ENCODE measurements at regions not wholly inside any gene's neighbourhood (a gene's known extent, or its start where the extent isn't known, plus 50 kb on each side); places are given as distances from the start of the nearest gene placed in this dataset.

- H3K9me1 ChIP-seq (ENCODE audit: insufficient read depth, low read length) = no peaks in the 10 kb centered on the region
- POLR2A ChIA-PET (ENCODE audit: unreplicated experiment) = no interaction called here
- no peaks in the 10 kb centered on the region for H3K9me3 ChIP-seq (ENCODE audit: control insufficient read depth, insufficient read depth, low read length)
- H2AK9ac ChIP-seq (replicated peaks; ENCODE audit: low read depth, low read length, poor library complexity) = no peak overlapping the region
- no peaks in the 10 kb centered on the region for H3K4me1 ChIP-seq (ENCODE audit: control insufficient read depth, insufficient read depth, low read length)
- no peak overlapping the region for H2BK120ac ChIP-seq (ENCODE audit: low read depth, low read length)
- no peak overlapping the region for H3K23ac ChIP-seq (ENCODE audit: low read depth, low read length)
- DNase-seq (no peak), ATAC-seq (ENCODE audit: low read depth) (no peak)
- no peak overlapping the region for H3K18ac ChIP-seq (ENCODE audit: low read depth, low read length)
- H3K4ac ChIP-seq (ENCODE audit: low read depth, low read length) = no peak overlapping the region
- no peak overlapping the region for H4K5ac ChIP-seq (ENCODE audit: low read depth, low read length)
- no peak overlapping the region for H3K14ac ChIP-seq (replicated peaks; ENCODE audit: low read depth, low read length)
- no peak overlapping the region for H4K91ac ChIP-seq (ENCODE audit: insufficient read depth, low read depth, low read length)
- dilution Hi-C loops (cut with HindIII; ENCODE audit: low sequenced_read_pairs, unreplicated experiment) (no loop called here), in situ Hi-C loops (cut with MboI; ENCODE audit: low sequenced_read_pairs) (no loop called here), intact Hi-C loops (cut with micrococcal nuclease) (no loop called here)
- BruUV-seq (replicated peaks) = no TSS peak
- no peaks in the 10 kb centered on the region for H3K79me1 ChIP-seq (ENCODE audit: low read depth in 1 of 2, low read length in 2 of 2)
- TF ChIP-seq USF2 (IDR thresholded peaks at IDR 0.05; ENCODE audit: low read depth, low read length) = no peak
- no peak for TF ChIP-seq SMC3 (IDR thresholded peaks at IDR 0.05; ENCODE audit: low read depth, low read length)
- no peak for TF ChIP-seq CHD1 (IDR thresholded peaks at IDR 0.05; ENCODE audit: low read depth, low read length)
- no peak for TF ChIP-seq RAD21 (IDR thresholded peaks at IDR 0.05; ENCODE audit: low read length)
- no peak for TF ChIP-seq FOS (IDR thresholded peaks at IDR 0.05; ENCODE audit: low read depth, low read length)
- TF ChIP-seq MAFK (IDR thresholded peaks at IDR 0.05; ENCODE audit: low read depth, low read length) = no peak
- no peak for TF ChIP-seq MAZ (IDR thresholded peaks at IDR 0.05; ENCODE audit: borderline replicate concordance, low read depth, low read length)
- TF ChIP-seq CEBPB (IDR thresholded peaks at IDR 0.05; ENCODE audit: low read depth, low read length) = no peak
- TF ChIP-seq, protein P1, sequence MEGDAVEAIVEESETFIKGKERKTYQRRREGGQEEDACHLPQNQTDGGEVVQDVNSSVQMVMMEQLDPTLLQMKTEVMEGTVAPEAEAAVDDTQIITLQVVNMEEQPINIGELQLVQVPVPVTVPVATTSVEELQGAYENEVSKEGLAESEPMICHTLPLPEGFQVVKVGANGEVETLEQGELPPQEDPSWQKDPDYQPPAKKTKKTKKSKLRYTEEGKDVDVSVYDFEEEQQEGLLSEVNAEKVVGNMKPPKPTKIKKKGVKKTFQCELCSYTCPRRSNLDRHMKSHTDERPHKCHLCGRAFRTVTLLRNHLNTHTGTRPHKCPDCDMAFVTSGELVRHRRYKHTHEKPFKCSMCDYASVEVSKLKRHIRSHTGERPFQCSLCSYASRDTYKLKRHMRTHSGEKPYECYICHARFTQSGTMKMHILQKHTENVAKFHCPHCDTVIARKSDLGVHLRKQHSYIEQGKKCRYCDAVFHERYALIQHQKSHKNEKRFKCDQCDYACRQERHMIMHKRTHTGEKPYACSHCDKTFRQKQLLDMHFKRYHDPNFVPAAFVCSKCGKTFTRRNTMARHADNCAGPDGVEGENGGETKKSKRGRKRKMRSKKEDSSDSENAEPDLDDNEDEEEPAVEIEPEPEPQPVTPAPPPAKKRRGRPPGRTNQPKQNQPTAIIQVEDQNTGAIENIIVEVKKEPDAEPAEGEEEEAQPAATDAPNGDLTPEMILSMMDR (conservative IDR thresholded peaks at IDR 0.05; ENCODE audit: low read depth, low read length) = no peak
- TF ChIP-seq RCOR1 (IDR thresholded peaks at IDR 0.05; ENCODE audit: insufficient replicate concordance, low read length) = no peak
- no peak for TF ChIP-seq MXI1 (IDR thresholded peaks at IDR 0.05; ENCODE audit: borderline replicate concordance, low read depth, low read length)
- no peak for TF ChIP-seq BHLHE40 (IDR thresholded peaks at IDR 0.05; ENCODE audit: low read depth, low read length)
- no peak for TF ChIP-seq POLR2A (IDR thresholded peaks at IDR 0.05; ENCODE audit: low read depth, low read length)
- TF ChIP-seq RFX5 (IDR thresholded peaks at IDR 0.05; ENCODE audit: low read depth, low read length) = no peak
- TF ChIP-seq NFE2L2 (IDR thresholded peaks at IDR 0.05; ENCODE audit: low read depth, low read length) = no peak
- no peak overlapping the region for H2AK5ac ChIP-seq (ENCODE audit: low read depth, low read length)
- H3K36me3 ChIP-seq (ENCODE audit: control insufficient read depth, insufficient read depth, low read length) = no peaks in the 10 kb centered on the region
- H2BK20ac ChIP-seq (ENCODE audit: low read depth, low read length) = no peak overlapping the region
- H4K8ac ChIP-seq (ENCODE audit: low read depth in 2 of 2, low read length in 2 of 2) = no peak overlapping the region
- no peak overlapping the region for H2BK5ac ChIP-seq (ENCODE audit: low read depth, low read length, poor library complexity, severe bottlenecking)
- no peak overlapping the region for H2BK15ac ChIP-seq (ENCODE audit: low read depth, low read length)
- no peak overlapping the region for H3K56ac ChIP-seq (ENCODE audit: extremely low read depth, insufficient read depth, low read length)
- H2AFZ ChIP-seq (replicated peaks; ENCODE audit: low read length, poor library complexity) = no peak overlapping the region
- H3K9ac ChIP-seq (ENCODE audit: low read depth, low read length) = no peak overlapping the region
- H3K4me3 ChIP-seq (ENCODE audit: insufficient read depth, low read depth, low read length) = no peak overlapping the region
- H3K4me2 ChIP-seq (ENCODE audit: low read depth, low read length) = no peak overlapping the region
- no peaks in the 10 kb centered on the region for H4K20me1 ChIP-seq (ENCODE audit: insufficient read depth, low read length)
- H3K27ac ChIP-seq (ENCODE audit: insufficient read depth, low read length) = no peak overlapping the region
- CTCF ChIA-PET = no interaction called here
- 47% methylated on average over 2 of the region's 6 CpGs; no CpG with 5 or more reads in 1 of the 2 experiments for WGBS, 2 experiments (ENCODE audit: extremely low coverage in 2 of 2, insufficient read length in 1 of 2)
- no peaks in the 10 kb centered on the region; the same call in 1 of the 2 replicates for H3K27me3 ChIP-seq (ENCODE audit: control insufficient read depth, insufficient read depth, low read length)
Observed at GRCh38 chr2:21261591-21261990, 137.8 kb downstream of the TDRD15 start.

Data from IMR-90 (cell line).